Neuron (in vitro differentiated cells): ENCODE measurements at regions not wholly inside any gene's neighbourhood (a gene's known extent, or its start where the extent isn't known, plus 50 kb on each side); places are given as distances from the start of the nearest gene placed in this dataset.

Source experiments
- H2AFZ ChIP-seq: one replicate; pipeline ENCODE4 v1.6.1; 2013; ENCODE audit warnings: low read depth, mild to moderate bottlenecking, inconsistent platforms, low read length, moderate library complexity
- H3K27me3 ChIP-seq: one replicate; pipeline ENCODE4 v1.6.1; 2013; ENCODE audit warnings: low read length; ENCODE audit not compliant: insufficient read depth
- H3K36me3 ChIP-seq: one replicate; pipeline ENCODE4 v1.6.1; 2013; ENCODE audit warnings: low read length; ENCODE audit not compliant: insufficient read depth
- H3K4me1 ChIP-seq: one replicate; pipeline ENCODE4 v1.6.1; 2013; ENCODE audit warnings: low read length; ENCODE audit not compliant: insufficient read depth
- H3K4me3 ChIP-seq: 2 replicates; pipeline ENCODE4 v1.5.1; 2013; ENCODE audit warnings: mild to moderate bottlenecking, low read length, moderate library complexity
- H3K9me3 ChIP-seq: one replicate; pipeline ENCODE4 v1.6.1; 2013; ENCODE audit warnings: low read length

- H3K4me3 ChIP-seq: no peak overlapping the region
- H3K27me3 ChIP-seq: no peaks in the 10 kb centered on the region
- H3K36me3 ChIP-seq: no peaks in the 10 kb centered on the region
- no peak overlapping the region for H2AFZ ChIP-seq
- no peaks in the 10 kb centered on the region for H3K9me3 ChIP-seq
- no peaks in the 10 kb centered on the region for H3K4me1 ChIP-seq
Observed at GRCh38 chr17:33664116-33664840, 371.2 kb upstream of the ASIC2 start.

DNA sequence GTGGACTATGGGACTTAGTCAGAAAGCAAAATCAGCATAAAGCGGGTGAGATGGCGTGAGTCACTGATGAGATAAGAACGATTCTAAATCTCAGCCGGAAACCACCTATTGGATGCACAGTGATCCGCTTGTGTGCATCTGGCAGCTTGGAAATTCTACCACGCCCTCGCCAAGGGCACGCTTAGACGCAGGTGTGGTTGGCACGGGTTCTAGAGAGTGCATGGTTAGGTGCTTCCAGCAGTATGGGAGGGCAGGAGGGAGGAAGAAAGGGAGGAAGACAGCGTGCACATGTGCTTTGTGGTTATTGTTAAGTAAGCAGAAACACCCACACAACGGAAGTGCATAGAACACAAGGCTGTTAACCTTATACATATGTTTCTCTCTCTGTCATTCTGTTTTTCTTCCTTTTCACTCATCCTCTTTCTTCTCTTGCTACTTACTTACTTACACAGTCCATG lies 374.0 kb upstream of the ASIC2 start:
- Histone ChIP-seq H3K9me3 (no peaks in the 10 kb centered on the region), H3K4me3 (no peak overlapping the region), H2AFZ (no peak overlapping the region), H3K4me1 (no peaks in the 10 kb centered on the region), H3K36me3 (no peaks in the 10 kb centered on the region), H3K27me3 (no peaks in the 10 kb centered on the region)

DNA sequence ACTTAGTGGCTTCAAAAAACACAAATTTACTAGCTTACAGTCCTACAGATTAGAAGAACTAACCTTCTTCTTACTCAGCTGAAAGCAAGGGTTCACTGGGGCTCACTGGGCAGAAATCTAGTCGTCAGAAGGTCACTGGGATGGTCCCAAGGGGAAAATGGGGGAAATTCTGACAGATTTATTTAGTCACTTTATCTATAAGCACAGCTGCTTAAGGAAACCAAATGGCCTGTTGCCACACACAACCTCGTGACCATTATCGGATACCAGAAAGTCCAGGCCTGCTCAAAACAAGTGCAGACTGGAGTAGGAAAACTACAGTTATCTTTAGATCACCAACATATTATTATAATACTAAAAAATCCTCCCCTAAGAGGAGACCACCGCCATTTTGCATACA lies 374.6 kb upstream of the ASIC2 start:
- no peaks in the 10 kb centered on the region for H3K27me3 ChIP-seq
- H3K4me3 ChIP-seq: no peak overlapping the region
- H3K36me3 ChIP-seq: no peaks in the 10 kb centered on the region
- no peaks in the 10 kb centered on the region for H3K9me3 ChIP-seq
- no peaks in the 10 kb centered on the region for H3K4me1 ChIP-seq
- H2AFZ ChIP-seq: no peak overlapping the region

DNA sequence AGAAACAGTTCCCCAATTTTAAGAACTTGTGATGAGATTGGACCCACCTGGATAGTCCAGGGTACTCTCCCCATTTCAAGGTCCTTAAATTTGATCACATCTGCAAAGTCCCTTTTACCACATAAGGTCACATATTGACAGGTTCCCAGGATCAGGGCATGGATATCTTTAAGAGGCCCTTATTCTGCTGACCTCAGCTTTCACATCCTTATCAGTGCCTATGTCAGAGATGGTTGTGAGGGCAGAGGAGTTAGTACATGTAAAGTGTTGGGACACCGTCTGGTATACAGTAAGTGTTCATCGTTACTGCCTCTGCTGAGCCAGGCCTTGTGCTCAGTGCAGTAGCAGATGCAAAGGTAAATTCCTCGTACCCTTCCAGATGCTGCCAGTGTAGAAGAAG lies 375.4 kb upstream of the ASIC2 start:
- H2AFZ ChIP-seq: no peak overlapping the region
- no peaks in the 10 kb centered on the region for H3K36me3 ChIP-seq
- no peak overlapping the region for H3K4me3 ChIP-seq
- H3K9me3 ChIP-seq: no peaks in the 10 kb centered on the region
- no peaks in the 10 kb centered on the region for H3K27me3 ChIP-seq
- no peaks in the 10 kb centered on the region for H3K4me1 ChIP-seq

GRCh38 chr17:33671491-33671890 lies 378.4 kb upstream of the ASIC2 start:
- no peak overlapping the region for H2AFZ ChIP-seq
- H3K9me3 ChIP-seq: no peaks in the 10 kb centered on the region
- H3K4me1 ChIP-seq: no peaks in the 10 kb centered on the region
- H3K4me3 ChIP-seq: no peak overlapping the region
- no peaks in the 10 kb centered on the region for H3K27me3 ChIP-seq
- no peaks in the 10 kb centered on the region for H3K36me3 ChIP-seq

DNA sequence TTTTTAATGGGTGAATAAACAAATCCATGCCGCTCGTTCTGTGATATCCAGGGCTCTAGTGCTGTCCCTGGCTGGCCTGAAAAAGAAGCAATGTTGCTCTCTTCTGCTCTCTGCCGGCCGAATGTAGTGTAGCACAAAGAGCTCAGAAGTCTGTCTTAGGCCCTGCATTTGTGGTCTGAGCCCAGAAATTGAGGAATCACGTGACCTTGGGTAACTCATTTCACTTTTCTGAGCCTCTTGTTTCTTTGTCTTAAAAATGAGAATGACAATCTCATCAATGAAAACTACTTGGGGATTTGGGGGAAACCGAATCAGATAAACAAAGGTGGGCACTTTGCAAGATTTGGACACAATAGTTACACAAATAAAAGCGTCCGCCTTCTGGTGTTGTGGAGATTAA lies 381.6 kb upstream of the ASIC2 start:
- no peaks in the 10 kb centered on the region for H3K4me1 ChIP-seq
- H3K27me3 ChIP-seq: no peaks in the 10 kb centered on the region
- no peaks in the 10 kb centered on the region for H3K36me3 ChIP-seq
- H2AFZ ChIP-seq: no peak overlapping the region
- no peaks in the 10 kb centered on the region for H3K9me3 ChIP-seq
- H3K4me3 ChIP-seq: no peak overlapping the region

DNA sequence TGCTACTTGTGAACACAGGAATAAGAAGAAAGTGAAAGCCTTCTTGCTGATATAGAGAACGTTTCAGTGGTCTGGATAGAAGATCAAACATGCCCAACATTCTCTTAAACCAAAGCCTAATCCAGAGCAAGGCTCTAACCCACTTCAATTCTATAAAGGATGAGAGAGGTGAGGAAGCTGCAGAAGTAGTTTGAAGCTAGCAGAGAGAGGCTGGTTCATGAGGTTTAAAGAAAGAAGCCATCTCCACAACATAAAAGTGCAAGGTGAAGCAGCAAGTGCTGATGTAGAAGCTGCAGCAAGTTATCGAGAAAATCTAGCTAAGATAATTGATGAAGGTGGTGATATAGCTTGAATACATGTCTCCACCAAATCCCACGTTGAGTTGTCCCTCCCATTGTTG lies 383.3 kb upstream of the ASIC2 start:
- Histone ChIP-seq H3K4me1 (no peaks in the 10 kb centered on the region), H3K9me3 (no peaks in the 10 kb centered on the region), H2AFZ (no peak overlapping the region), H3K36me3 (no peaks in the 10 kb centered on the region), H3K27me3 (no peaks in the 10 kb centered on the region), H3K4me3 (no peak overlapping the region)

DNA sequence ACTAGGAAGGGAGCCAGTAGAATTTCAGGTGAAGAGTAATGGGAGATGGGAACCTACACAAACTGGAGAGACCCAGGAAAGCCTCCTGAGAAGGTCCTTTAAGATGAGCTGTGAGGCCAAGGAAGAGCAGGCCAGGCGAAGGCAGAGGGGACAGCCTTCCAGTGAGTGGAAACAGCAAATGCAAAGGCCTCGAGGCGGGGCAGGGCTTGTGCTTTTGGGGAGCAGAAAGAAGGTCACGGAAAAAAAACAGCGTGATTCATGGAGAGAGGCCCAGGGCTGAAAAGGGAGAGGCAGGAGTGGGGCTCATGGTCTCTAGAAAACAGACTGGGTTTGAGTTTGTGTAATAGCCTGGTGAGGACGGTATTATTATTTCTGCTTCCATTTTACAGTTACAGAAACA lies 386.5 kb upstream of the ASIC2 start:
- Histone ChIP-seq H2AFZ (no peak overlapping the region), H3K9me3 (no peaks in the 10 kb centered on the region), H3K27me3 (no peaks in the 10 kb centered on the region), H3K36me3 (no peaks in the 10 kb centered on the region), H3K4me3 (no peak overlapping the region), H3K4me1 (no peaks in the 10 kb centered on the region)

GRCh38 chr17:33680472-33680871 lies 387.4 kb upstream of the ASIC2 start:
- no peaks in the 10 kb centered on the region for H3K4me1 ChIP-seq
- H3K36me3 ChIP-seq: no peaks in the 10 kb centered on the region
- H2AFZ ChIP-seq: no peak overlapping the region
- H3K27me3 ChIP-seq: no peaks in the 10 kb centered on the region
- no peak overlapping the region for H3K4me3 ChIP-seq
- H3K9me3 ChIP-seq: no peaks in the 10 kb centered on the region

DNA sequence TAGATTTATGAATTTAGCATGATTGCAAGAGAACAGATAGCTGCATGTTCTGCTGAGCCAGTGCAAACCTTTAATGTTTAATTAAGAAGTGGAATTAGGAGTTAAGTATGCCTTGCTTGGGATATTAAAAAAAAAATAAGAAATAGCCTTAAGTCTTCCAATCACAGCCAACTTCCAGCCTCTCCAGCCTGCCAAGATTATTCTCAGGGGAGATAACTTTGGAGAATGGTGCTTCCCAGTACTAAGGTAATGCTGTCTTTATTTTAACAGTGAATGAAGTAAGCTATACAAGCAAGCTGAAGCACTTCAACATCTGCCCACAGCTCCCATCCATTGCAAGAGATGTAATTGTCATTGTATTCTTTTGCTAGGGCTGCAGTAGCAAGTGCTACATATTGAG lies 389.5 kb upstream of the ASIC2 start:
- Histone ChIP-seq H3K36me3 (no peaks in the 10 kb centered on the region), H3K4me1 (no peaks in the 10 kb centered on the region), H3K4me3 (no peak overlapping the region), H2AFZ (no peak overlapping the region), H3K9me3 (no peaks in the 10 kb centered on the region), H3K27me3 (no peaks in the 10 kb centered on the region)

GRCh38 chr17:33684735-33685134 lies 391.6 kb upstream of the ASIC2 start:
- Histone ChIP-seq H3K9me3 (no peaks in the 10 kb centered on the region), H2AFZ (no peak overlapping the region), H3K4me3 (no peak overlapping the region), H3K4me1 (no peaks in the 10 kb centered on the region), H3K27me3 (no peaks in the 10 kb centered on the region), H3K36me3 (no peaks in the 10 kb centered on the region)

GRCh38 chr17:33686171-33686570 lies 393.1 kb upstream of the ASIC2 start:
- no peak overlapping the region for H2AFZ ChIP-seq
- H3K4me3 ChIP-seq: no peak overlapping the region
- no peaks in the 10 kb centered on the region for H3K4me1 ChIP-seq
- H3K27me3 ChIP-seq: no peaks in the 10 kb centered on the region
- no peaks in the 10 kb centered on the region for H3K9me3 ChIP-seq
- no peaks in the 10 kb centered on the region for H3K36me3 ChIP-seq

GRCh38 chr17:33687831-33688230 lies 394.7 kb upstream of the ASIC2 start:
- Histone ChIP-seq H2AFZ (no peak overlapping the region), H3K9me3 (no peaks in the 10 kb centered on the region), H3K4me1 (no peaks in the 10 kb centered on the region), H3K27me3 (no peaks in the 10 kb centered on the region), H3K36me3 (no peaks in the 10 kb centered on the region), H3K4me3 (no peak overlapping the region)

DNA sequence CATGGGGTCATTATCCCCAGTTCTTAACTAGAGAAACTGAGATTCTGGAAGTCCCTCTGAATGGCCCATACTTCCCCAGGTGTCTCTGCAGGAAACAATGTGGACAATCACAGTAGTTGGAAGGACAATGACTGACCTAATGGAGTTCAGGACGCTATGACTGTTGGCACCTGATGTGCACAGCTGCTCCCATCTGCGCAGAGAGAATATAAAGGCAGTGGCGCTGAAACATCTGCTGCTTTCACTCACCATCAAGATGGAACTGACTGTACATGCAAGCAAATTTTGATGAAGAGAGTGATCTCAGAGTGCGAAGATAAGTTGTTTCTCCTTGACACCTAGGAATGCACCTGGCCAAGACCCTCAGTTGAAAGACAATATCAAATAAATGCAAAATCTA lies 395.7 kb upstream of the ASIC2 start:
- no peaks in the 10 kb centered on the region for H3K36me3 ChIP-seq
- H3K4me1 ChIP-seq: no peaks in the 10 kb centered on the region
- H3K27me3 ChIP-seq: no peaks in the 10 kb centered on the region
- no peaks in the 10 kb centered on the region for H3K9me3 ChIP-seq
- H2AFZ ChIP-seq: no peak overlapping the region
- H3K4me3 ChIP-seq: no peak overlapping the region
